Middle frontal gyrus (tissue), 1 donor: ENCODE measurements at regions not wholly inside any gene's neighbourhood (a gene's known extent, or its start where the extent isn't known, plus 50 kb on each side); places are given as distances from the start of the nearest gene placed in this dataset.
"Not testable (repeated sequence)": the region's sequence is repeated elsewhere in the genome, so short reads cannot be mapped to it uniquely, and the experiment has no call there.

Experiments used
- DNase-seq: peaks from one replicate; pipeline ENCODE4 v3.0.0-alpha.2; 2015; ENCODE audit warnings: low spot score; ENCODE audit errors: extremely low spot score

DNA sequence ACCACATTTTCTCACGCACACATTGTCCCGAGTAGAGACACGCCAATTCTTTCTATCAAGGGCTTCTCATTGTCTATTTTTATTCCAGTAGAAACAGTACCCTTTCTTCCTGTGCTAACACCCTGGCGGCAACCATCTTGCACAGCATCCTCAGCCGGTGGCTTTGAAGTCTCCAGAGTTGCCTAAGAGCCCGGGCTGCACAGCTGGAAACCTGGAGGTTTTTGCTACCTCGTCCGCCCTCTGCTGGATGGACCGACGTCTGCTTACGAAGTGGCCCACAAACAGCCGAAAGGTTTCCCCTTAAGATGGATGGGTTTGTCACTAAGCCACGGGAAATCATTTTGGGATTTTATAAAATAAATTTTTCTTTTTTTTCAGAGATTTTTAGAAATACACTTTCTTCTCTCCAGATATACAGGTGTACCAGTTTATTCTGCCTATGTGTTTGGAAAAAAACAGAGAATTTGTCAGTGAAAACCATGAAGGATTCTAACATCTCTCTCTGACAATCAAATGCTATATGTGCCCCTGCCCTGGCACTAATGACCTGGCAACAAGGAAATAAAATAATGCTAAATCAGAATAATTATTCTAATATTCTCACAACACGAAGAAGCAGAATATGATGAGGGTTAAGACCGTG, 81.8 kb upstream of the FAM204A start:
- DNase-seq = peak; percentile 19

DNA sequence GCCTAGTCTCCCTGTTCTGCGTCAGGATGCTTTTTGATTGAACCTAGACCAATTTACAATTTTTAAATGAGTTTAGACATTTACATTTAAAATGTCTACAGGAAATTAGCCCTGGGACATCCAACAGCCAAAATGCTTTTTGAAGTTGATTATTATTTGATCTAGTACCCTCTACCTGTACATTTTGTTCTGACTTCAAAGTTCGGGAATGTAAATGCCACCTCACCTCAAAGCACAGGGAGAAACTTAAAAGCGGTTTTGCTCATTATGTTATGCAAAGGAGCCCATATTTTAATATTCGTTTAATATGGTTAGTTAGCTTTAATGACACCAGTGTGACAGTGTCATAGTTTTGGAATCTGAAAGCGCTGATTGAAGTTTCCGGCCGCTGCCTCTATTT, 80.1 kb upstream of the FAM204A start:
- no peak for DNase-seq

DNA sequence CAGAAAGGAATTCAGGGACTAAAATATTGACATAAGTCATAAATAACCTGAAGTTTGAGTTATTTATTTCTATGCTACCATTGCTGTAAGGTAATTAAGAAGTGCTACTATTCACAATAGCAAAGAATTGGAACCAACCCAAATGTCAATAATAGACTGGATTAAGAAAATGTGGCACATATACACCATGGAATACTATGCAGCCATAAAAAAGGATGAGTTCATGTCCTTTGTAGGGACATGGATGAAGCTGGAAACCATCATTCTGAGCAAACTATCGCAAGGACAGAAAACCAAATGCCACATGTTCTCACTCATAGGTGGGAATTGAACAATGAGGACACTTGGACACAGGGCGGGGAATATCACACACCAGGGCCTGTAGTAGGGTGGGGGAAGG, 77.9 kb upstream of the FAM204A start:
- not testable (repeated sequence) for DNase-seq

DNA sequence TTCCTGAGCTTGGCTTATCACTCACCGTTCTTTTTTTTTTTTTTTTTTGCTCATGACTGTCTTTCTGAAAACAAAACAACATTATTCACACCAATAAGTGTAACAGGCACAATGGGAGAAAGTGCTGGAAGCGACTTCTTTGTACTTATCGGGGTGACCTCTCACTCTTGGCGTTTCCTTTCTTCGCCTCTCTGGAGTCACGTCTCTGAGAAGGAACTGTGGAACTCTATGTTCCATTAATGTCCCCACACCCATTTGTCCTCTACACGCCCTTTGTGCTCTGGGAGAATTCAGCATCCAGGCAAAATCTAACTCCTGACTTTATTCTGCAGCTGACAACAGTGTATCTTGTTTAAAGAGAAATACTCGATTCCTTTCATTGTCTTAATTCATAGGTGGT, 70.8 kb upstream of the FAM204A start:
- no peak for DNase-seq

DNA sequence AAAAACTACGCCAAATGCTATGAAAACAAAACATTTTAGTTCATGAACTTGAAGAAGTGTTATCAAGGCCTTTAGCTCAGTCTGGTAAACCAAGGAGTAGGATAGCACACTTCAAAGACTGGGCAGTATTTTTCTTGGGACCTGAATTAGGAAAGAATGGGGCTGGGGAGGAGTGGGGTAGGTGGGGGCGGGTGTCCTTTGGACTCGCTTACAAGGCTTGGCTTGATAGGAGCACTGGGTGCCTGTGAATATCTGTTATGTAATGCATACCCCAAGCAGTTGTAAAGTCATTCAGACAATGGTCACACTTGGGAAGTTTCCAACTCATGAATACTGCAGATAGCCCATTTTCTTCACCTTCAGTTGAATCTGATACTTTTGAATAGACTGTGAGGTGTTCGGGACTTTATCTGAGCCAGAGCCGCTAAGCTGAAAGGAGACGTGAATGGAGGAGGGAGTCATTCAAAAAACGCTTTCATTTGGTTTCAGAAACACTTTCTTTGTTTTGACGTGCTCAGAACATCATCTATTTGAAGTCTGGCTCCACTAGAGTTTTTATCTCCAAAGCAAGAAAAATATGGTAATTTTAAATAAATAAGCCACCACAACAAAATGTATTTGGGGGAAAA, 70.1 kb upstream of the FAM204A start:
- DNase-seq = no peak

DNA sequence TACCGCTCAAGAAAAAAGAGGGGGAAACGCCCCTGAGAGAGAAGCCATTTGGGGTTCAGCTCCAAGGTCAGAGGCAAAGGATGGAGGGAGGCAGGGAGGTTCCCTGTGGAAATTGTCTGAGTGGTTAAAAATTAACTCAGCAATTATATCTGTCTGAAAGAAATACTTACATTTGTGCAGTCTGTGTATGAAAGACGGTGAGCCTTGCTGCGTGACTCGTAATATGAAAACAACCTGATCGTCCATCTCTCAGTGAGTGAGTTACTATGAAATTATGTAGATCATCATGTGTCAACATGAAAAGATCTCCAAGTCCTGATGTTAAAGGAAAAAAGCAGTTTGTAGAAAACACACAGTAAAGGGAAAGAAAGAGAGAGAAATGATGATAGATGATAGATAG, 67.2 kb upstream of the FAM204A start:
- no peak for DNase-seq

DNA sequence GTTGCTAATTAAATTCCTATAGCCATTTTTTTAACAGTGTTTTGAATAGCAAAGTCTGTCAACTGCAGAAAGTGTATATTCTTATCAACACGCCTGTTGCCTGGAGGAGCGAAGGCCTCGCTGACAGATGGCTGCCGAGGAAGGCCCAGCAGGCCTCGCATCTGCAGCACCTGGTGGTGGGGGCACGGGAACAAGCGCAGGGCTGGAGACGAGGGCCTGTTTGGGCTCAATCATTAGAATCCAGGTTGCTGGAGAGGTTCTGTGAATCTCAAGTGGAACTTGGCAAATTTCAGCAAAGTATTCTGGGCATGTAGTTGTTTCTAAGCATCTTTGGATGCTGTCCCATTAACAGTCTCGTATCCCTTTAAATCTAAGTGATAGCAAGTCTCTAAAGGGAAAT, 66.1 kb upstream of the FAM204A start:
- no peak for DNase-seq

DNA sequence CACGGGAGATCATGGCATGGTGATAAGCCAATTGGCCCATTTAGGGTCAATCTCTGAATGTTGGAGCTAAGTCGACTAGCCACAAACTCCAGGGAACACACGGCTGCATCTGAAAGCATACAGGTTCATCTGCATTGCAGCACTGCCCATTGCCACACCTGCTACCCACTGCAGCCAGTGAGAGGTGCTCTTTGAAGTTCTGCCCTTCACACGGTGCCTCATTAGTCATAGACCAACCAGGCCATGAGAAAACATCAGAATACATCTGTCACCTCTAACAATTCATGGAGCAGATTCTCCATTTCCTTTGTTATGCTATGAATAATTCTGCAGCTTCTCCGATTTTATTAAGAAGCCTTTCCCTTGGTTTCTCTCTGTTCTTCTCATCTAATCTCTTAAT, 65.7 kb upstream of the FAM204A start:
- DNase-seq = no peak

DNA sequence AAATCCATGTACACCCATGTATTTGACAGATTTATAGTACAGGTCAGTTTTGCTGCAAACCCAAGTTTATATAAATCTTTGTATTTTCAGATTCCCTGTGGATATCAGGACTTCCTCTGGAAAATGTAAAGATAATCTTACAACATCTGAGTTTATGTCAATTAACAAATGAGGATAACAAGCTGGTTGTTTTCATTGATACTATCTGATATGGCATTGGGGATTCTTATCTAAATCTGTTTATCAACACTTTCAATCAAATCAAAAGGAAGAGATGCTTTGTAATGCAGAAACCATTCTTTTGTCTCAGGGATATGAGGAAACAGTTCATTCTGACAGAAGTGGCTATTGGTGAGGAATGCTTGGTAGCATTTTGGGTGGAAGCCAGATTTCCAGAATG, 64.9 kb upstream of the FAM204A start:
- no peak for DNase-seq

DNA sequence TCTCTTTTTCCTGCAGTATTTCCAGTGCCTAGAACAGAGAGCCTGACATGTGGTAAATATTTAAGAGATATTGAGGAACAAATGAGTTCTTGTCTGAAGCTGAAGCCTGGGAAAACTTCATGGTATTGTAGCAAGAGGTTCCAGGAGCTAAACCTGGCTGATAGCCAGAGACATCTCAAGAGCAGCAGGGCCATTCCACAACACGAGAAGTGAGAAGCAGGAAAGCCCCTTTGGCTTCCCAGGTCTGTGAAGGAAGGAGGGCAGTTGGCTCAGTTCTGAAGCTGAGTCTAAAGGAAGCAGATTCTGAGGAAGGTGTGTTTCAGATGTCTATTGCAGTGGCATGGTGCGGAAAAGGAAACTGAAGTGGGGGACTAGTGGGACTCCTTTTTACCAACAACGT, 63.8 kb upstream of the FAM204A start:
- DNase-seq = no peak

DNA sequence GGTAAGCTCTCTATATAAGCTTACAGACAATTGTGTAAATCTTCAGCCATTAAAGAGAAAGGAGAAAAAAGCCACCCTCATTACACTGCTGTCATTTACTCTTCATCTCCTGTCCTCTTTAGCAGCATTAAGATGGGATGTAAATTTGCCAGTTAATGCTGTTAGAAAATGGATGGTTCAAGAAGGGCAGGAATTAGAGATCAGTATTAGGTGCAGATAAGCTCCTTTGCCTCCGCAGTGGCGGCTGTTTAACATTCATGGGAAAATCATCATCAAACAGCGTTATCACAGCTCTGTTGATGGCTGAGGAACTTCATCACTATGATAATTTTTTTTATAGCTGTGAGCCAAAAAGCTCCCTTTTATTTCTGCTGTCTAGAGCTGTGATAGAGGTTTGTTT, 61.8 kb upstream of the FAM204A start:
- no peak for DNase-seq

DNA sequence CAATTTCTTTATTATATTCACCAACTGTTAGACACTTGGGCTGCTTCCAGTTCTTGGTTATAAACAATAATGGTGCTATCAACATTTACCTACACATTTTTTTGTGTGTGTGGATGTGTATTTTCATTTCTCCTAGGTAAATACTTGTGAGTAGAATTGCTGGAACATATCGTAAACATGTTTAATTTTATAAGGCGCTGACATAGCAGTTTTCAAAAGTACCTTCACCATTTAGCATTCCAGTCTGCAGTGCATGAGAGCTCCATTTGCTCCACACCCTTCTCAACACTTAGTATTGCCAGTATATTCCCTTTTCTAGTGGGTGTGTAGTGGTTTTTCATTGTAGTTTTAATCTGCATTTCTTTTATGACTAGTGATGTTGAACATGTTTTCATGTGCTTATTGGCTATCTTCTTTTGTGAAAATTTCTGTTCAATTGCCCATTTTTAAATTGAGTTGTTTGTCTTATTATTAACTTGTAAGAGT, 59.6 kb upstream of the FAM204A start:
- no peak for DNase-seq

DNA sequence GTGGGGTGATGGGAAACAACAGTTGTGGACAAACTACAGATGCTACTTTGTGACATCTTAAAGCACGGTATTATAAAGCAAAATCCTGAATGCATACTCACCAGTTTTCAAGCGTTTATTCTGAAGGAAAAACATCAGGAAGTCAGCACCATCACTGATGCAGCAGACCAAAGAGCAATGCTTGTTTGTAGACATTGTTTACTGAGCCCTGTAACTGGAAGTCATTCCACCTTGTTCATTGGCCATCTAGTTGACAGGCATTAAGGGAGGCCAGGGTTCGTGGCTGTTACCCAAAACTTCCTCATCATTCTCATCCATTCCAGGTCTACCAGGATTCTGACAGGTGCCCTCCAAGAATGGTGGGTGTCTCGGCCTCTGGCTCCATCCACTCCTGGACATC, 55.3 kb upstream of the FAM204A start:
- DNase-seq = no peak

DNA sequence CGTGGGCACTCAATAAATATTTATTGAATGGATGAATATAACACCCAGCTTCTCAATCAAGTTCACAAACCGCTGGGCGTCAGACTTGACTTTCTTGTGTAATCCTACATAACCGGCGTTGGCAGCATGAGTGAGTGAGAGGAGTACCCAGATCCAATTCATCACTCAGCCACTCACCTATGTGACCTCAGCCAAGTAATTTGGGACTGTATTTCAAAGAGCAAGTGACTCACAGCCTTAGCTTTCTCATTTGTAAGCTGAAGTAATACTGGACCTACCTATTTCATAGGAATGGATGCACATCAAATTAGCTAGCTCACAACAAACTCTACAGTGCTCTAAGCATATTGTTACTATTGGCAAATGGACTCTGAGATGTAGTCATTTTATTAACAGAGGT, 53.8 kb upstream of the FAM204A start:
- DNase-seq = no peak

DNA sequence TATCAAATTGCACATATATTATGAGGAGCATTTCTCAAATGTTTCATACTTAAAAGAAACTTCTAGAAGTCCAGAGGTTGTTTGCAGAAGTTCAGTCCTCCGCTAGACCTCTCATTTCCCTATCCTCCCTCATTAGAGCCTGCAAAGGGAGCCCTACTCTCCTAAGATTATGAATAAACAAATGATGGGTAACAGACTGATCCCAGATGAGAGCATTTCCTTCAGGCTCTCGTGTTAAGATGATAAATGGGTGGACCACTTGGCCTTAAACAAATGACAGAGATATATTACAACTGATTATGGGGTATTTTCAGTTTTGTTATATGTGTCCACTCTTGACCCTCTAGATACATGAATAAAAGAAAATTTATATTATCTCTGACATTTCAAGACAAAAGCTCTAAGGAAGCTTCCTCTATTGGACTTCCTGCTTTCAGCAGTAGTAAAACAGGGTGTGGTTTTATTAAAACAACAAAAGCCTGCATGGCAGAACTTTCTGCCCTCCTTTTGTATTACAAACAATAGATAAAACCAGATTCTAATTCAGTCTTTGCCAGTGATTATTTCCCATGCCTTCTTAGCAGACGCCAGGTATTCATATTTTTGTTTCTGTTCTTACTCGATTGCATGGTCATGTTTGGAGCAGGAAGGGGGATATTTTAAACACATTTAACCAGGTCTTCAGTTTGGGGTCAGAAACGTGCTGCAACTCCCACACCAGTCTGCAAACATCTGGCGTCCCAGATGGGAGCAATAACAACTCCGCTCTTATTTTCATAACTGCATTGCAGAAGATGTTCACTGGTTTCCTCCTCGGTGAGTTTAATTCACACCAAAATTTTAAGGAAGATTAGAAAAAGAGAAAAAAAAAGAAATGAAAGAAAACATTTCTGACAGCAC, 52.4 kb upstream of the FAM204A start:
- no peak for DNase-seq

DNA sequence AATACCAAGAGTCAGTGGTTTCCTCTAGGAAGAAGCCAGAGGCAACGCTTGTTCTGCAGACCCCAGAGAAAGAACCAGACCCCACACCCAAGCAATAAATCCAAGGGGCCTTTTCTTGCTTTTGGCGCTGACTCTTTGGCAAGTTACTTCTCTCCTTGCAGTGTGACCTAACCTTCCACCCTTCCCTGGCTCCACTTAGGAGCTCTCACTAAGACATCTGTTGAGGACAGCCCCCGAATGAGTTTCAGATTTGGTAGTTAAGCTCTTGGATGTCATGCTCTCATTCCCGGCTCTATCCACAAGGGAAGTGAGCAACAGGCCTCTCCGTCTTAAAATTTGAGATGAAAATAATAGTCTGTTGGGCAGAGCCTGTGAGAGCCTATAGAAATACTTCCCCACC, 50.6 kb upstream of the FAM204A start:
- DNase-seq = no peak
